IMR-90 (cell line): ENCODE measurements at regions not wholly inside any gene's neighbourhood (a gene's known extent, or its start where the extent isn't known, plus 50 kb on each side); places are given as distances from the start of the nearest gene placed in this dataset.

Source experiments
- ATAC-seq: fragments of 200-7000 bp; cut with Tn5 transposase; 2 replicates; pipeline ENCODE4 v1.9.1; 2020; ENCODE audit warnings: low read depth, mild to moderate bottlenecking, moderate library complexity
- BruUV-seq: library from RNA; stranded (reverse); fragments of 400-500 nt; replicated peaks from 2 replicates; lab custom pipeline; 2021; lab: Mats Ljungman, UMichigan
- CTCF ChIA-PET: fragments of 300-600 bp; formaldehyde crosslinking; extraction: SDS; loops from one replicate; lab custom pipeline; 2021; ENCODE audit warnings: antibody characterized with exemption; lab: Yijun Ruan, JAX
- POLR2A ChIA-PET: fragments of 300-600 bp; sonication (Branson Sonifier 250); formaldehyde crosslinking; loops from one replicate; lab custom pipeline; 2022; ENCODE audit warnings: antibody characterized with exemption; ENCODE audit not compliant: unreplicated experiment; lab: Charles Lee
- DNase-seq: peaks from one replicate; pipeline ENCODE4 v3.0.0; 2013
- H2AFZ ChIP-seq: replicated peaks from 2 replicates; pipeline ENCODE3; 2013; ENCODE audit warnings: low read length, mild to moderate bottlenecking; ENCODE audit not compliant: poor library complexity
- H2AK5ac ChIP-seq: 2 replicates; pipeline ENCODE4 v1.6.1; 2013; ENCODE audit warnings: low read depth, low read length, inconsistent platforms
- H2AK9ac ChIP-seq: replicated peaks from 2 replicates; pipeline ENCODE3; 2013; ENCODE audit warnings: mild to moderate bottlenecking, low read depth, low read length, moderate library complexity; ENCODE audit not compliant: poor library complexity
- H2BK120ac ChIP-seq: 2 replicates; pipeline ENCODE4 v1.6.1; 2013; ENCODE audit warnings: low read depth, low read length, inconsistent platforms
- H2BK15ac ChIP-seq: 3 replicates; pipeline ENCODE4 v1.6.1; 2013; ENCODE audit warnings: low read depth, low read length, inconsistent platforms
- H2BK20ac ChIP-seq: 2 replicates; pipeline ENCODE4 v1.6.1; 2013; ENCODE audit warnings: low read depth, mild to moderate bottlenecking, inconsistent platforms, low read length, moderate library complexity
- H2BK5ac ChIP-seq: 2 replicates; pipeline ENCODE4 v1.6.1; 2013; ENCODE audit warnings: mild to moderate bottlenecking, low read depth, low read length, inconsistent platforms; ENCODE audit not compliant: poor library complexity, severe bottlenecking
- H3K14ac ChIP-seq: replicated peaks from 2 replicates; pipeline ENCODE4 v1.6.1; 2013; ENCODE audit warnings: low read depth, low read length, inconsistent platforms
- H3K18ac ChIP-seq: 2 replicates; pipeline ENCODE4 v1.6.1; 2013; ENCODE audit warnings: low read depth, low read length, control low read depth
- H3K23ac ChIP-seq: 2 replicates; pipeline ENCODE4 v1.6.1; 2013; ENCODE audit warnings: low read depth, low read length, inconsistent platforms
- H3K27ac ChIP-seq: 2 replicates; pipeline ENCODE4 v1.5.1; 2013; ENCODE audit warnings: mild to moderate bottlenecking, control low read depth, low read length; ENCODE audit not compliant: insufficient read depth
- H3K27me3 ChIP-seq: 2 replicates; pipeline ENCODE4 v1.6.1; 2013; ENCODE audit warnings: low read length; ENCODE audit not compliant: control insufficient read depth, insufficient read depth
- H3K36me3 ChIP-seq: 2 replicates; pipeline ENCODE4 v1.6.1; 2013; ENCODE audit warnings: low read length, mixed read lengths; ENCODE audit not compliant: control insufficient read depth, insufficient read depth
- H3K4ac ChIP-seq: 2 replicates; pipeline ENCODE4 v1.6.1; 2013; ENCODE audit warnings: low read depth, low read length, inconsistent platforms
- H3K4me1 ChIP-seq: 2 replicates; pipeline ENCODE4 v1.6.1; 2013; ENCODE audit warnings: low read length, mixed read lengths; ENCODE audit not compliant: control insufficient read depth, insufficient read depth
- H3K4me2 ChIP-seq: 2 replicates; pipeline ENCODE4 v1.6.1; 2013; ENCODE audit warnings: low read depth, mild to moderate bottlenecking, control low read depth, low read length, moderate library complexity
- H3K4me3 ChIP-seq: 2 replicates; pipeline ENCODE4 v1.5.1; 2013; ENCODE audit warnings: low read depth, mild to moderate bottlenecking, control low read depth, low read length, moderate library complexity; ENCODE audit not compliant: insufficient read depth
- H3K56ac ChIP-seq: 2 replicates; pipeline ENCODE4 v1.6.1; 2013; ENCODE audit warnings: low read length, inconsistent platforms; ENCODE audit not compliant: insufficient read depth; ENCODE audit errors: extremely low read depth
- H3K79me1 ChIP-seq, 2 experiments: 2 replicates each; pipeline ENCODE4 v1.6.1; 2013; ENCODE audit warnings: low read length in 2 of 2, inconsistent platforms in 1 of 2, low read depth in 1 of 2
- H3K9ac ChIP-seq: 2 replicates; pipeline ENCODE4 v1.6.1; 2013; ENCODE audit warnings: low read depth, low read length, control low read depth
- H3K9me1 ChIP-seq: 2 replicates; pipeline ENCODE4 v1.6.1; 2013; ENCODE audit warnings: low read length, inconsistent platforms; ENCODE audit not compliant: insufficient read depth
- H3K9me3 ChIP-seq: 2 replicates; pipeline ENCODE4 v1.6.1; 2013; ENCODE audit warnings: low read length; ENCODE audit not compliant: control insufficient read depth, insufficient read depth
- H4K20me1 ChIP-seq: 2 replicates; pipeline ENCODE4 v1.6.1; 2013; ENCODE audit warnings: low read length, inconsistent platforms; ENCODE audit not compliant: insufficient read depth
- H4K5ac ChIP-seq: 2 replicates; pipeline ENCODE4 v1.6.1; 2013; ENCODE audit warnings: mild to moderate bottlenecking, low read depth, low read length, control low read depth
- H4K8ac ChIP-seq, 2 experiments: 2 replicates each; pipeline ENCODE4 v1.6.1; 2013; ENCODE audit warnings: low read depth in 2 of 2, low read length in 2 of 2, control low read depth in 1 of 2, inconsistent platforms in 1 of 2
- H4K91ac ChIP-seq: 2 replicates; pipeline ENCODE4 v1.6.1; 2013; ENCODE audit warnings: low read depth, low read length, inconsistent platforms; ENCODE audit not compliant: insufficient read depth
- CEBPB ChIP-seq: IDR thresholded peaks from 2 replicates; pipeline ENCODE4 v1.6.1; 2012; ENCODE audit warnings: low read depth, low read length, improper control_type of control experiment
- CHD1 ChIP-seq: IDR thresholded peaks from 2 replicates; pipeline ENCODE4 v1.6.1; 2012; ENCODE audit warnings: low read depth, low read length, improper control_type of control experiment
- MAZ ChIP-seq: IDR thresholded peaks from 2 replicates; pipeline ENCODE4 v1.6.1; 2012; ENCODE audit warnings: low read depth, mild to moderate bottlenecking, low read length, improper control_type of control experiment, moderate library complexity, borderline replicate concordance
- NFE2L2 ChIP-seq: fragments of 150-350 bp; IDR thresholded peaks from 2 replicates; pipeline ENCODE4 v1.6.1; 2016; ENCODE audit warnings: low read depth, mild to moderate bottlenecking, low read length
- RAD21 ChIP-seq: IDR thresholded peaks from 2 replicates; pipeline ENCODE4 v1.6.1; 2012; ENCODE audit warnings: low read length, improper control_type of control experiment
- WGBS, 2 experiments: methylation state at CpG; one replicate each; pipeline versions ENCODE4 v1.1.5 to v1.1.7; 2013; ENCODE audit warnings: missing lambda C conversion rate in 2 of 2; ENCODE audit not compliant: insufficient read length in 1 of 2; ENCODE audit errors: extremely low coverage in 2 of 2; 5-methylcytosine and 5-hydroxymethylcytosine counted together
- dilution Hi-C: fragments of 300-500 bp; cut with HindIII; formaldehyde crosslinking; loops from one replicate; pipeline ENCODE4 v1.14.3; 2018; ENCODE audit warnings: low sequenced_read_pairs; ENCODE audit not compliant: unreplicated experiment
- in situ Hi-C: fragments of 300-500 bp; cut with MboI; formaldehyde crosslinking; loops from 3 replicates; pipeline ENCODE4 v1.14.3; 2019; ENCODE audit warnings: low sequenced_read_pairs, inconsistent platforms, mixed read lengths
- intact Hi-C: fragments of 100-400 bp; cut with micrococcal nuclease; formaldehyde crosslinking; loops from 2 replicates; pipeline ENCODE4 v1.10.0; 2022
- TF ChIP-seq, protein P1 (sequence below): fragments of 150-350 bp; IDR thresholded peaks from 2 replicates; pipeline ENCODE4 v1.6.1; 2017; ENCODE audit warnings: mild to moderate bottlenecking, antibody characterized with exemption, low read length, low read depth

GRCh38 chr15:53203454-53203853 lies 413.3 kb upstream of the ONECUT1 start:
- no peaks in the 10 kb centered on the region for H3K79me1 ChIP-seq
- H2BK15ac ChIP-seq, result no peak overlapping the region
- H2AK9ac ChIP-seq, result no peak overlapping the region
- H3K18ac ChIP-seq, result no peak overlapping the region
- no peak overlapping the region for H3K56ac ChIP-seq
- no peak overlapping the region for H2AFZ ChIP-seq
- DNase-seq (no peak), ATAC-seq (no peak)
- H4K91ac ChIP-seq, result no peak overlapping the region
- H4K20me1 ChIP-seq, result no peaks in the 10 kb centered on the region
- H3K9me3 ChIP-seq, result peaks cover 12% of the 10 kb centered on the region
- TF ChIP-seq, protein P1, sequence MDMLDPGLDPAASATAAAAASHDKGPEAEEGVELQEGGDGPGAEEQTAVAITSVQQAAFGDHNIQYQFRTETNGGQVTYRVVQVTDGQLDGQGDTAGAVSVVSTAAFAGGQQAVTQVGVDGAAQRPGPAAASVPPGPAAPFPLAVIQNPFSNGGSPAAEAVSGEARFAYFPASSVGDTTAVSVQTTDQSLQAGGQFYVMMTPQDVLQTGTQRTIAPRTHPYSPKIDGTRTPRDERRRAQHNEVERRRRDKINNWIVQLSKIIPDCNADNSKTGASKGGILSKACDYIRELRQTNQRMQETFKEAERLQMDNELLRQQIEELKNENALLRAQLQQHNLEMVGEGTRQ, result no peak
- TF ChIP-seq NFE2L2 (no peak), CHD1 (no peak), MAZ (no peak), CEBPB (no peak), RAD21 (no peak)
- WGBS, 2 experiments, result no CpG with 5 or more reads among the region's 4 CpGs
- dilution Hi-C loops, result no loop called here
- in situ Hi-C loops, result no loop called here
- no peak overlapping the region for H2BK5ac ChIP-seq
- no peak overlapping the region for H3K14ac ChIP-seq
- ChIA-PET POLR2A (interaction anchor here (0.6 kb wide), 1 partner anchor 337 kb away, joined by 4 read pairs; no protein-coding TSS in a partner anchor), CTCF (no interaction called here)
- no peaks in the 10 kb centered on the region for H3K27me3 ChIP-seq
- no peak overlapping the region for H3K9ac ChIP-seq
- no peak overlapping the region for H3K4me3 ChIP-seq
- H3K4me2 ChIP-seq, result no peak overlapping the region
- no peak overlapping the region for H3K23ac ChIP-seq
- H2AK5ac ChIP-seq, result no peak overlapping the region
- H3K4me1 ChIP-seq, result no peaks in the 10 kb centered on the region
- no peak overlapping the region for H4K8ac ChIP-seq
- H3K4ac ChIP-seq, result no peak overlapping the region
- no peak overlapping the region for H2BK120ac ChIP-seq
- H2BK20ac ChIP-seq, result no peak overlapping the region
- no peak overlapping the region for H4K5ac ChIP-seq
- no TSS peak for BruUV-seq
- H3K36me3 ChIP-seq, result no peaks in the 10 kb centered on the region
- H3K9me1 ChIP-seq, result no peaks in the 10 kb centered on the region
- intact Hi-C loops, result no loop called here
- H3K27ac ChIP-seq, result no peak overlapping the region
